ENCODE measurements at regions not wholly inside any gene's neighbourhood (a gene's known extent, or its start where the extent isn't known, plus 50 kb on each side); places are given as distances from the start of the nearest gene placed in this dataset.

DNA sequence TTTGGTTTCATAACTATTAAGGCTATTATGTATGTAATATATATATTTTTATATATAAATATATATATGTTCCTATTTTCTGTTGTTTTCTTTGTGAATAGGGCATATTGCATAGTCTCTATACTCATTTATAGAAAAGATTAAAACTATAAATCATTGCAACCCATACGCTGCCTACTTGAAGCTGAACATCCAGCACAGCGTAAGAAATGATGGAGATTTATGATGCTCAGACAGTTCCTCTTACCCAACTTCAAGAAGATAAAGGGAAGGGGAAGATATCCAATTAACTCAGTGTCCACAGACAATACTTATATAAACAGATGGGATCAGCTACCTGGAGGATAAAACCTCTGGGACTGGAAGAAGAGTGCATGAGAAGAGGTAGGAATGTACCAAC lies 791.7 kb downstream of the FAM181B start:
- Histone ChIP-seq H3K9me3 (no peaks in the 10 kb centered on the region), H3K4me3 (no peak overlapping the region), H3K4me2 (no peak overlapping the region), H3K4me1 (no peaks in the 10 kb centered on the region), H3K27ac (no peak overlapping the region)
- ATAC-seq (no peak), DNase-seq (ENCODE audit: low read depth in 1 of 2, low spot score in 1 of 2) (no peak), FAIRE-seq (no peak)
- TF ChIP-seq POLR2A (IDR thresholded peaks at IDR 0.05; ENCODE audit: low read length) (no peak), EP300 (IDR thresholded peaks at IDR 0.05) (no peak), MAFK (IDR thresholded peaks at IDR 0.05; ENCODE audit: partially characterized antibody) (no peak), RCOR1 (IDR thresholded peaks at IDR 0.05; ENCODE audit: low read depth, low read length) (no peak), SREBF2 (IDR thresholded peaks at IDR 0.05) (no peak), NR3C1 (IDR thresholded peaks at IDR 0.05) (no peak), FOXS1 (CRISPR knock-in tag; IDR thresholded peaks at IDR 0.05) (no peak), NPAS2 (CRISPR knock-in tag; IDR thresholded peaks at IDR 0.05; ENCODE audit: borderline replicate concordance) (no peak), PHF8 (IDR thresholded peaks at IDR 0.05; ENCODE audit: borderline replicate concordance, low read depth) (no peak), SMC3 (IDR thresholded peaks at IDR 0.05) (no peak), HEYL (CRISPR knock-in tag; IDR thresholded peaks at IDR 0.05) (no peak), MYC (IDR thresholded peaks at IDR 0.05; ENCODE audit: borderline replicate concordance, low read length) (no peak), BHLHE40 (IDR thresholded peaks at IDR 0.05; ENCODE audit: low read depth, low read length) (no peak), JUN (IDR thresholded peaks at IDR 0.05) (no peak), GATA3 (IDR thresholded peaks at IDR 0.05; ENCODE audit: borderline replicate concordance) (no peak)
- TF ChIP-seq, protein P1, sequence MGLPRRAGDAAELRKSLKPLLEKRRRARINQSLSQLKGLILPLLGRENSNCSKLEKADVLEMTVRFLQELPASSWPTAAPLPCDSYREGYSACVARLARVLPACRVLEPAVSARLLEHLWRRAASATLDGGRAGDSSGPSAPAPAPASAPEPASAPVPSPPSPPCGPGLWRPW (IDR thresholded peaks at IDR 0.05), result no peak
- TF ChIP-seq, protein P2, sequence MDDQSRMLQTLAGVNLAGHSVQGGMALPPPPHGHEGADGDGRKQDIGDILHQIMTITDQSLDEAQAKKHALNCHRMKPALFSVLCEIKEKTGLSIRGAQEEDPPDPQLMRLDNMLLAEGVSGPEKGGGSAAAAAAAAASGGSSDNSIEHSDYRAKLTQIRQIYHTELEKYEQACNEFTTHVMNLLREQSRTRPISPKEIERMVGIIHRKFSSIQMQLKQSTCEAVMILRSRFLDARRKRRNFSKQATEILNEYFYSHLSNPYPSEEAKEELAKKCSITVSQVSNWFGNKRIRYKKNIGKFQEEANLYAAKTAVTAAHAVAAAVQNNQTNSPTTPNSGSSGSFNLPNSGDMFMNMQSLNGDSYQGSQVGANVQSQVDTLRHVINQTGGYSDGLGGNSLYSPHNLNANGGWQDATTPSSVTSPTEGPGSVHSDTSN (IDR thresholded peaks at IDR 0.05), result no peak
- TF ChIP-seq, protein P3, sequence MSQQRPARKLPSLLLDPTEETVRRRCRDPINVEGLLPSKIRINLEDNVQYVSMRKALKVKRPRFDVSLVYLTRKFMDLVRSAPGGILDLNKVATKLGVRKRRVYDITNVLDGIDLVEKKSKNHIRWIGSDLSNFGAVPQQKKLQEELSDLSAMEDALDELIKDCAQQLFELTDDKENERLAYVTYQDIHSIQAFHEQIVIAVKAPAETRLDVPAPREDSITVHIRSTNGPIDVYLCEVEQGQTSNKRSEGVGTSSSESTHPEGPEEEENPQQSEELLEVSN (IDR thresholded peaks at IDR 0.05; ENCODE audit: borderline replicate concordance, low read depth), result no peak
- TF ChIP-seq, protein P4, sequence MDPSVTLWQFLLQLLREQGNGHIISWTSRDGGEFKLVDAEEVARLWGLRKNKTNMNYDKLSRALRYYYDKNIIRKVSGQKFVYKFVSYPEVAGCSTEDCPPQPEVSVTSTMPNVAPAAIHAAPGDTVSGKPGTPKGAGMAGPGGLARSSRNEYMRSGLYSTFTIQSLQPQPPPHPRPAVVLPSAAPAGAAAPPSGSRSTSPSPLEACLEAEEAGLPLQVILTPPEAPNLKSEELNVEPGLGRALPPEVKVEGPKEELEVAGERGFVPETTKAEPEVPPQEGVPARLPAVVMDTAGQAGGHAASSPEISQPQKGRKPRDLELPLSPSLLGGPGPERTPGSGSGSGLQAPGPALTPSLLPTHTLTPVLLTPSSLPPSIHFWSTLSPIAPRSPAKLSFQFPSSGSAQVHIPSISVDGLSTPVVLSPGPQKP (IDR thresholded peaks at IDR 0.05; ENCODE audit: low read depth, low read length), result no peak
- WGBS (ENCODE audit: missing lambda C conversion rate), result 2% methylated on average over 2 of the region's 2 CpGs
- ChIA-PET CTCF (no interaction called here), POLR2A (no interaction called here)

DNA sequence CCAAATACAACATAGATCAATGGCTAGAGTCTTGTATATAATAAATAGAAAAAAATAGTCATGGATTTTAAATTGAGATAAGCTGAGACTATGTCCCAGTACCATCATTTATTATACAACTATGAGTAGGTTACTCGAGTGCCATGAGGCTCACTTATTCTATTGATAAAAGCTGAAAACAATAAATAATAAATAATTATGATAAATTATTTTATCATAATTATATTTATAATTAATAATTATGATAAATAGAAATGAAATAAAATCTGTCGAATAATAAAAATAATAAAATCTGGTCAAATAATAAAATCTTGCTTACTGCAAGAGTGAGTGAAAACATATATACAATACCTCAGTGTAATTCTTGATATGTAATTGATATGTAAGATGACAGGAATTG lies 801.4 kb downstream of the FAM181B start:
- H3K9me3 ChIP-seq, result no peaks in the 10 kb centered on the region
- no peak for TF ChIP-seq FOXS1 (CRISPR knock-in tag; IDR thresholded peaks at IDR 0.05)
- no peak for TF ChIP-seq ZNF302 (CRISPR knock-in tag; IDR thresholded peaks at IDR 0.05)
- TF ChIP-seq, protein P5, sequence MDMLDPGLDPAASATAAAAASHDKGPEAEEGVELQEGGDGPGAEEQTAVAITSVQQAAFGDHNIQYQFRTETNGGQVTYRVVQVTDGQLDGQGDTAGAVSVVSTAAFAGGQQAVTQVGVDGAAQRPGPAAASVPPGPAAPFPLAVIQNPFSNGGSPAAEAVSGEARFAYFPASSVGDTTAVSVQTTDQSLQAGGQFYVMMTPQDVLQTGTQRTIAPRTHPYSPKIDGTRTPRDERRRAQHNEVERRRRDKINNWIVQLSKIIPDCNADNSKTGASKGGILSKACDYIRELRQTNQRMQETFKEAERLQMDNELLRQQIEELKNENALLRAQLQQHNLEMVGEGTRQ (IDR thresholded peaks at IDR 0.05), result no peak
- no peak for TF ChIP-seq SREBF2 (IDR thresholded peaks at IDR 0.05)
- no peak for TF ChIP-seq POLR2AphosphoS2 (conservative IDR thresholded peaks at IDR 0.05; ENCODE audit: low read length)
- no peak for TF ChIP-seq GATA3 (IDR thresholded peaks at IDR 0.05; ENCODE audit: borderline replicate concordance)
- TF ChIP-seq HDAC2 (IDR thresholded peaks at IDR 0.05), result no peak
- no peak for TF ChIP-seq FOSB (CRISPR knock-in tag; IDR thresholded peaks at IDR 0.05)
- TF ChIP-seq EHMT2 (IDR thresholded peaks at IDR 0.05; ENCODE audit: low read depth), result no peak
- H3K27ac ChIP-seq, result no peak overlapping the region
- ATAC-seq (no peak), DNase-seq (ENCODE audit: low read depth in 1 of 2, low spot score in 1 of 2) (no peak), FAIRE-seq (no peak)
- H3K4me2 ChIP-seq, result no peak overlapping the region
- ChIA-PET CTCF (no interaction called here), POLR2A (no interaction called here)
- 26% methylated on average over 2 of the region's 2 CpGs for WGBS (ENCODE audit: missing lambda C conversion rate)
- no peak overlapping the region for H3K4me3 ChIP-seq
- no peaks in the 10 kb centered on the region for H3K4me1 ChIP-seq
